Prostate gland (tissue), 2 donors: ENCODE measurements at regions not wholly inside any gene's neighbourhood (a gene's known extent, or its start where the extent isn't known, plus 50 kb on each side); places are given as distances from the start of the nearest gene placed in this dataset.

Experiments
- DNase-seq: peaks from one replicate; pipeline ENCODE4 v3.0.0-alpha.2; 2019; ENCODE audit warnings: low spot score
- H3K27ac ChIP-seq, 2 donors: fragments of 200-600 bp; sonication (generic); 2 replicates each; pipeline ENCODE4 v1.5.1; 2017 to 2019
- H3K27me3 ChIP-seq: fragments of 200-600 bp; sonication (generic); replicated peaks from 2 replicates; pipeline ENCODE4 v1.5.1; 2019; ENCODE audit not compliant: insufficient read depth
- H3K36me3 ChIP-seq, 2 donors: fragments of 200-600 bp; sonication (generic); 1 replicate in 1 of 2; 2 replicates in 1 of 2; pipeline versions ENCODE4 v1.5.1 to v1.8.1; 2017 to 2019
- H3K4me1 ChIP-seq: fragments of 200-600 bp; sonication (generic); replicated peaks from 2 replicates; pipeline ENCODE4 v1.5.1; 2019
- H3K4me3 ChIP-seq, 2 donors: fragments of 200-600 bp; sonication (generic); 2 replicates each; pipeline ENCODE4 v1.5.1; 2017 to 2019
- H3K9me3 ChIP-seq: fragments of 200-600 bp; sonication (generic); 2 replicates; pipeline ENCODE4 v1.5.1; 2017
- POLR2A ChIP-seq: fragments of 450-650 bp; IDR thresholded peaks from one replicate; pipeline ENCODE4 v1.6.1; 2016; ENCODE audit warnings: antibody characterized with exemption, mild to moderate bottlenecking
- POLR2AphosphoS5 ChIP-seq: sonication (generic); formaldehyde crosslinking; IDR thresholded peaks from one replicate; pipeline ENCODE4 v1.6.1; 2017; ENCODE audit warnings: antibody characterized with exemption
- WGBS: methylation state at CpG from one replicate; pipeline ENCODE4 v1.1.5; 2018; 5-methylcytosine and 5-hydroxymethylcytosine counted together
- intact Hi-C: fragments of 100-400 bp; cut with DNase I; formaldehyde crosslinking; loops from one replicate; pipeline ENCODE4 v1.14.2; 2022
- TF ChIP-seq, protein P1 (sequence below), 4 experiments: fragments of 200-600 bp in 2 of 4; fragments of 450-650 bp in 2 of 4; sonication (generic) in 2 of 4; IDR thresholded peaks; 1 replicate in 3 of 4; 2 replicates in 1 of 4; pipeline ENCODE4 v1.5.1; 2016 to 2019; ENCODE audit warnings: antibody characterized with exemption in 4 of 4, mild to moderate bottlenecking in 2 of 4, moderate library complexity in 2 of 4

DNA sequence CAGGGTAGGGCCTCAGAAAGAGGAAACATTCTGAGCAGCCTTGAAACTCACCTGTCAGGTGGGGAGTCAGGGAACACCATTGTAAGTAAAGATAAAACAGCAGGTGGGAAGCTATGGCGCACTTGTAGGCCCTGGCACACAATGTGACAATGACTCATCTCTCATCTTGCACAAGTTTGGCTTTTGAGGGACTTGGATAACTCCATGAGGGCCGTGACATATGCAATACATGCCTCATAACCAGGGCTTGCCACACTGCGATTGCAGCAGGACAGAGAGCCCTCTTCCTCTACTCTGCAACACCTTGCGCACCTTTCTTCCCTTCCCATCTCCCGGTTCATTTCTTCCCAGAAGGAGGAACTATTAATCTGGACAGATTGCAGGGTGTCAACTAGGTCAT lies 144.9 kb downstream of the CEP120 start:
- Histone ChIP-seq H3K4me1 (no peaks in the 10 kb centered on the region), H3K4me3 (no peak overlapping the region), H3K36me3 (no peaks in the 10 kb centered on the region), H3K27ac (no peak overlapping the region), H3K9me3 (no peaks in the 10 kb centered on the region), H3K27me3 (no peaks in the 10 kb centered on the region)
- 96% methylated on average over 5 of the region's 5 CpGs for WGBS
- intact Hi-C loops, result no loop called here
- no peak for TF ChIP-seq POLR2AphosphoS5
- TF ChIP-seq, protein P1, sequence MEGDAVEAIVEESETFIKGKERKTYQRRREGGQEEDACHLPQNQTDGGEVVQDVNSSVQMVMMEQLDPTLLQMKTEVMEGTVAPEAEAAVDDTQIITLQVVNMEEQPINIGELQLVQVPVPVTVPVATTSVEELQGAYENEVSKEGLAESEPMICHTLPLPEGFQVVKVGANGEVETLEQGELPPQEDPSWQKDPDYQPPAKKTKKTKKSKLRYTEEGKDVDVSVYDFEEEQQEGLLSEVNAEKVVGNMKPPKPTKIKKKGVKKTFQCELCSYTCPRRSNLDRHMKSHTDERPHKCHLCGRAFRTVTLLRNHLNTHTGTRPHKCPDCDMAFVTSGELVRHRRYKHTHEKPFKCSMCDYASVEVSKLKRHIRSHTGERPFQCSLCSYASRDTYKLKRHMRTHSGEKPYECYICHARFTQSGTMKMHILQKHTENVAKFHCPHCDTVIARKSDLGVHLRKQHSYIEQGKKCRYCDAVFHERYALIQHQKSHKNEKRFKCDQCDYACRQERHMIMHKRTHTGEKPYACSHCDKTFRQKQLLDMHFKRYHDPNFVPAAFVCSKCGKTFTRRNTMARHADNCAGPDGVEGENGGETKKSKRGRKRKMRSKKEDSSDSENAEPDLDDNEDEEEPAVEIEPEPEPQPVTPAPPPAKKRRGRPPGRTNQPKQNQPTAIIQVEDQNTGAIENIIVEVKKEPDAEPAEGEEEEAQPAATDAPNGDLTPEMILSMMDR (IDR thresholded peaks at IDR 0.05), result no peak
- TF ChIP-seq POLR2A, result no peak
- no peak for DNase-seq

DNA sequence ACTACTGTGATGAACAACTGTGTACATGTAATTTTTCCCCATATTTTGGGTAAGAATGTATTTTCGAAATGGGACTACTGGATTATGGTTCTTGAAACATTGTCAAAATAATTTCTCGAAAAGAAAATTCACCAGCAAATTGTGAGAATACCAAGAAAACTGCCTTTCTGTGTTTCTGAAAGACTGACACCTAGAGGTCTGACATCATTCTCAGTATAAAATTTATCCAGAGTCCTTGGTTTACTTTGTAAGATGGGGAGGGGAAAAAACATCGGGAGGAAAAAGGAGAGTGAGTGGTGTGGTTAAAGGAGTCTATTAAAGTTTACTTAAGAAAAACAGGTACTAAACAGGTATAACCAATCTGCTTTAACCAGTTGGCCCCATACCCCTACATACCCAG lies 149.2 kb downstream of the CEP120 start:
- Histone ChIP-seq H3K9me3 (no peaks in the 10 kb centered on the region), H3K27ac (no peak overlapping the region), H3K27me3 (no peaks in the 10 kb centered on the region), H3K36me3 (no peaks in the 10 kb centered on the region), H3K4me1 (no peaks in the 10 kb centered on the region), H3K4me3 (no peak overlapping the region)
- TF ChIP-seq, protein P1 (IDR thresholded peaks at IDR 0.05), result no peak
- TF ChIP-seq POLR2A (no peak), POLR2AphosphoS5 (no peak)
- intact Hi-C loops, result no loop called here
- DNase-seq, result no peak
- 52% methylated on average over 3 of the region's 3 CpGs for WGBS

DNA sequence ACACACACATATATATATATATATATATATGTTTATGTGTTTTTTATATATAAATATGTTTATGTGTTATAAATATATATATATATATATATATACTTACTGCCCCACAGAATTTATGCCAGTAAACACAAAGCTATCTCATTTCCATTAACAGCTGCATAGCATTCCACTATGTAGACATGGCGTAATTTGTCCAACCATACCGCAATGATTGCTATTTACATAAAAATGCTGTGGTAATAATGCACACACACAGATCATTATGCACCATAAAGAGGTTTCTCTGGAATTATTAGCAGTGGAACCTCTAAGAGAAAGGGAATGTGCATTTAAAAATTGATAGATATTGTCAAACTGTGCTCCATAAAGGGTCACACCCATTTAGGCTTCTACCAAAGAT lies 150.1 kb downstream of the CEP120 start:
- H3K9me3 ChIP-seq, result no peaks in the 10 kb centered on the region
- TF ChIP-seq POLR2AphosphoS5 (no peak), POLR2A (no peak)
- TF ChIP-seq, protein P1 (IDR thresholded peaks at IDR 0.05), result no peak
- H3K36me3 ChIP-seq, result no peaks in the 10 kb centered on the region
- no peak overlapping the region for H3K27ac ChIP-seq
- H3K4me3 ChIP-seq, result no peak overlapping the region
- no peaks in the 10 kb centered on the region for H3K4me1 ChIP-seq
- intact Hi-C loops, result no loop called here
- WGBS, result 96% methylated on average over 2 of the region's 2 CpGs
- no peak for DNase-seq
- H3K27me3 ChIP-seq, result no peaks in the 10 kb centered on the region

DNA sequence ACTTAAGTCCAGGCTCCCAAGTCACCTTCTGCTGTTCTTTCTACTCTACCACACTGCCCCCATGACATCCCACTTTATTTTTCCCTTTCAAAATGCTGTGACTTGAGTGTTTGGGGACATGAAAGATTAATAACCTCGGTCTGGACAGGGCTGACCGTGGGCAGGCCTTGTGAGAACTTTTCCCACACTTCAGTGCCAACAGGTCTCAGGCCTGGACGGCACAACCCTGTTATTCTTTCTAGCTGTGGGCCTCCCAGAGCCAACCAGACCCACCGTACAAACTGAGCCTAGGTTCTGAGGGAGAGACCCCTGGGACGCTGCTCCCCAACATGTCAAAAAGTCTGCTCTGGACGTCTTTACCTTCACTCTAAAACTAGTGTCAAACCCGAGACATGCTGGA lies 153.4 kb downstream of the CEP120 start:
- no peak overlapping the region for H3K4me3 ChIP-seq
- H3K9me3 ChIP-seq, result no peaks in the 10 kb centered on the region
- WGBS, result 75% methylated on average over 7 of the region's 7 CpGs
- TF ChIP-seq POLR2AphosphoS5 (no peak), POLR2A (no peak)
- TF ChIP-seq, protein P1 (IDR thresholded peaks at IDR 0.05), result no peak
- DNase-seq, result no peak
- H3K27me3 ChIP-seq, result no peaks in the 10 kb centered on the region
- H3K36me3 ChIP-seq, result no peaks in the 10 kb centered on the region
- H3K27ac ChIP-seq, result no peak overlapping the region
- H3K4me1 ChIP-seq, result no peaks in the 10 kb centered on the region
- intact Hi-C loops, result no loop called here

DNA sequence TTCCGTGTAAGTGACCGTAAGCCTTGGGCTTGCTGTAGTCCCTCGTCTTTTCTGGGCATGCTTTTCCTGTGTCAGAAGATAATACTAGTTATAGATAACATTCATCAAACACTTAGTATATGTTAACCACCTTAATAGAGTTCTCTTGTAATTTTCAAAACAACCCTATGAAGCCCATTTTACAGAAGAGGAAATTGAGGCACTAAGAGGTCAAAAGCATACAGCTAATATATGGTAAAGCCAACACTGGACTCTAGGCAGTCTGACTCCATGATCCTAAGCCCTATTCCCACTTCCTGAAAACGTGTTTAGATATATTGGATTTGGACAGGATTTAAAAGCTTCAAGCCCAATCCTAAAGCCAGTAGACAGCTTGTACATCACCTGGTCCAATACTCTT lies 153.8 kb downstream of the CEP120 start:
- Histone ChIP-seq H3K27ac (no peak overlapping the region), H3K27me3 (no peaks in the 10 kb centered on the region), H3K36me3 (no peaks in the 10 kb centered on the region), H3K9me3 (no peaks in the 10 kb centered on the region), H3K4me3 (no peak overlapping the region), H3K4me1 (no peaks in the 10 kb centered on the region)
- no peak for TF ChIP-seq POLR2A
- TF ChIP-seq, protein P1 (IDR thresholded peaks at IDR 0.05), result no peak
- no peak for TF ChIP-seq POLR2AphosphoS5
- intact Hi-C loops, result no loop called here
- DNase-seq, result no peak
- WGBS, result 90% methylated on average over 4 of the region's 4 CpGs
